Trophoblast cell (in vitro differentiated cells and primary cell): ENCODE measurements at regions not wholly inside any gene's neighbourhood (a gene's known extent, or its start where the extent isn't known, plus 50 kb on each side); places are given as distances from the start of the nearest gene placed in this dataset.

Experiments used
- DNase-seq, 2 donors: peaks; one replicate each; pipeline ENCODE4 v3.0.0-alpha.2; 2016
- H2AFZ ChIP-seq: 2 replicates; pipeline ENCODE4 v1.6.1; 2013; ENCODE audit warnings: low read length, moderate library complexity, mild to moderate bottlenecking; ENCODE audit not compliant: insufficient read depth, poor library complexity
- H2AK5ac ChIP-seq: 2 replicates; pipeline ENCODE4 v1.6.1; 2013; ENCODE audit warnings: mild to moderate bottlenecking, low read length
- H2BK120ac ChIP-seq: 2 replicates; pipeline ENCODE4 v1.6.1; 2013; ENCODE audit warnings: low read length, mild to moderate bottlenecking, moderate library complexity; ENCODE audit not compliant: insufficient read depth, poor library complexity
- H2BK12ac ChIP-seq: 2 replicates; pipeline ENCODE4 v1.6.1; 2013; ENCODE audit warnings: mild to moderate bottlenecking, low read length, moderate library complexity
- H2BK5ac ChIP-seq: 2 replicates; pipeline ENCODE4 v1.6.1; 2013; ENCODE audit warnings: low read length, low read depth, moderate library complexity, mild to moderate bottlenecking; ENCODE audit not compliant: poor library complexity
- H3K14ac ChIP-seq: 2 replicates; pipeline ENCODE4 v1.6.1; 2013; ENCODE audit warnings: mild to moderate bottlenecking, low read length
- H3K18ac ChIP-seq: 2 replicates; pipeline ENCODE4 v1.6.1; 2013; ENCODE audit warnings: mild to moderate bottlenecking, low read length
- H3K23ac ChIP-seq: 2 replicates; pipeline ENCODE4 v1.6.1; 2013; ENCODE audit warnings: low read length
- H3K27ac ChIP-seq: 2 replicates; pipeline ENCODE4 v1.5.1; 2013; ENCODE audit warnings: low read depth, mild to moderate bottlenecking, inconsistent platforms, low read length, moderate library complexity
- H3K27me3 ChIP-seq: 2 replicates; pipeline ENCODE4 v1.6.1; 2013; ENCODE audit warnings: inconsistent platforms, mild to moderate bottlenecking, low read length, moderate library complexity; ENCODE audit not compliant: insufficient read depth
- H3K36me3 ChIP-seq, 2 experiments: 1 replicate in 1 of 2; 2 replicates in 1 of 2; pipeline ENCODE4 v1.6.1; 2013; ENCODE audit warnings: low read length in 2 of 2, mild to moderate bottlenecking in 2 of 2, moderate library complexity in 1 of 2; ENCODE audit not compliant: insufficient read depth in 2 of 2, control insufficient read depth in 1 of 2
- H3K4ac ChIP-seq: 2 replicates; pipeline ENCODE4 v1.6.1; 2013; ENCODE audit warnings: low read depth, mild to moderate bottlenecking, low read length, moderate library complexity
- H3K4me1 ChIP-seq, 2 experiments: 1 replicate in 1 of 2; 2 replicates in 1 of 2; pipeline ENCODE4 v1.6.1; 2013; ENCODE audit warnings: low read length in 2 of 2, mild to moderate bottlenecking in 2 of 2, moderate library complexity in 1 of 2; ENCODE audit not compliant: insufficient read depth in 2 of 2, control insufficient read depth in 1 of 2
- H3K4me2 ChIP-seq: 2 replicates; pipeline ENCODE4 v1.6.1; 2013; ENCODE audit warnings: inconsistent platforms, mild to moderate bottlenecking, low read length, moderate library complexity
- H3K4me3 ChIP-seq: 2 replicates; pipeline ENCODE4 v1.5.1; 2013; ENCODE audit warnings: mild to moderate bottlenecking, low read depth, low read length, inconsistent platforms
- H3K79me1 ChIP-seq: one replicate; pipeline ENCODE4 v1.6.1; 2013; ENCODE audit warnings: low read length
- H3K79me2 ChIP-seq: 2 replicates; pipeline ENCODE4 v1.6.1; 2013; ENCODE audit warnings: low read length, mild to moderate bottlenecking; ENCODE audit not compliant: control insufficient read depth, insufficient read depth, poor library complexity
- H3K9ac ChIP-seq: 2 replicates; pipeline ENCODE4 v1.6.1; 2013; ENCODE audit warnings: mild to moderate bottlenecking, low read length
- H3K9me3 ChIP-seq: 2 replicates; pipeline ENCODE4 v1.6.1; 2013; ENCODE audit warnings: low read depth, mild to moderate bottlenecking, control low read depth, inconsistent platforms, low read length; ENCODE audit not compliant: insufficient read depth
- H4K12ac ChIP-seq: 2 replicates; pipeline ENCODE4 v1.6.1; 2013; ENCODE audit warnings: low read depth, mild to moderate bottlenecking, low read length, moderate library complexity
- H4K8ac ChIP-seq: 2 replicates; pipeline ENCODE4 v1.6.1; 2013; ENCODE audit warnings: low read depth, mild to moderate bottlenecking, low read length, moderate library complexity
- H4K91ac ChIP-seq: one replicate; pipeline ENCODE4 v1.6.1; 2013; ENCODE audit warnings: low read depth, mild to moderate bottlenecking, low read length, moderate library complexity
- WGBS: extraction: QIAGEN DNeasy Blood & Tissue Kit; methylation state at CpG from one replicate; pipeline ENCODE4 v1.1.7; 2013; ENCODE audit warnings: missing lambda C conversion rate; ENCODE audit not compliant: insufficient read length, insufficient coverage; ENCODE audit errors: extremely low coverage; 5-methylcytosine and 5-hydroxymethylcytosine counted together

GRCh38 chr9:79135681-79136415, 435.9 kb upstream of the TLE4 start:
- no peak overlapping the region for H2BK120ac ChIP-seq
- no CpG with 5 or more reads among the region's 5 CpGs for WGBS

GRCh38 chr9:79140751-79141150, 431.0 kb upstream of the TLE4 start:
- H2BK120ac ChIP-seq = no peak overlapping the region
- no peak overlapping the region for H3K14ac ChIP-seq
- no peak overlapping the region for H3K4ac ChIP-seq
- H2AK5ac ChIP-seq = no peak overlapping the region
- H3K4me1 ChIP-seq = peaks cover 0 to 3% of the 10 kb centered on the region in 2 experiments
- no peaks in the 10 kb centered on the region for H3K27me3 ChIP-seq
- no peak overlapping the region for H3K9ac ChIP-seq
- H3K18ac ChIP-seq = no peak overlapping the region
- no peak overlapping the region for H3K27ac ChIP-seq
- no peak overlapping the region for H4K91ac ChIP-seq
- no peak overlapping the region for H2AFZ ChIP-seq
- DNase-seq = peak; percentile 79 to 98
- no peaks in the 10 kb centered on the region for H3K9me3 ChIP-seq
- H2BK5ac ChIP-seq = no peak overlapping the region
- WGBS = no CpG with 5 or more reads among the region's 1 CpG
- H3K4me2 ChIP-seq = no peak overlapping the region
- no peak overlapping the region for H3K23ac ChIP-seq
- no peaks in the 10 kb centered on the region for H3K79me1 ChIP-seq
- H4K12ac ChIP-seq = no peak overlapping the region
- H4K8ac ChIP-seq = no peak overlapping the region
- H2BK12ac ChIP-seq = no peak overlapping the region
- H3K4me3 ChIP-seq = no peak overlapping the region
- H3K79me2 ChIP-seq = no peaks in the 10 kb centered on the region
- no peaks in the 10 kb centered on the region for H3K36me3 ChIP-seq

More at GRCh38 chr9:79135681-79136415, 435.9 kb upstream of the TLE4 start:
- Histone ChIP-seq H3K18ac (no peak overlapping the region), H3K4me1 (no peaks in the 10 kb centered on the region), H3K79me2 (no peaks in the 10 kb centered on the region), H3K27me3 (no peaks in the 10 kb centered on the region), H4K91ac (no peak overlapping the region), H2AK5ac (no peak overlapping the region), H3K4me2 (no peak overlapping the region), H2AFZ (no peak overlapping the region), H3K4me3 (no peak overlapping the region), H3K27ac (no peak overlapping the region), H3K9me3 (no peaks in the 10 kb centered on the region), H3K9ac (no peak overlapping the region), H4K8ac (no peak overlapping the region), H3K4ac (no peak overlapping the region), H3K23ac (no peak overlapping the region), H2BK12ac (no peak overlapping the region), H4K12ac (no peak overlapping the region), H3K14ac (no peak overlapping the region), H3K36me3 (no peaks in the 10 kb centered on the region), H2BK5ac (no peak overlapping the region), H3K79me1 (no peaks in the 10 kb centered on the region)
- no peak for DNase-seq

GRCh38 chr9:79143211-79143610, 428.6 kb upstream of the TLE4 start:
- H2BK12ac ChIP-seq = no peak overlapping the region
- H3K27ac ChIP-seq = no peak overlapping the region
- H3K4ac ChIP-seq = no peak overlapping the region
- peaks cover 0 to 3% of the 10 kb centered on the region in 2 experiments for H3K4me1 ChIP-seq
- no peak overlapping the region for H3K4me2 ChIP-seq
- no peak overlapping the region for H2AFZ ChIP-seq
- H4K91ac ChIP-seq = no peak overlapping the region
- H3K18ac ChIP-seq = no peak overlapping the region
- H3K27me3 ChIP-seq = no peaks in the 10 kb centered on the region
- no peak overlapping the region for H3K9ac ChIP-seq
- H3K79me2 ChIP-seq = no peaks in the 10 kb centered on the region
- H2AK5ac ChIP-seq = no peak overlapping the region
- no peak for DNase-seq
- H3K23ac ChIP-seq = no peak overlapping the region
- H3K4me3 ChIP-seq = no peak overlapping the region
- no peaks in the 10 kb centered on the region for H3K36me3 ChIP-seq
- H4K8ac ChIP-seq = no peak overlapping the region
- H3K79me1 ChIP-seq = no peaks in the 10 kb centered on the region
- H3K14ac ChIP-seq = no peak overlapping the region
- no peaks in the 10 kb centered on the region for H3K9me3 ChIP-seq
- no peak overlapping the region for H2BK120ac ChIP-seq
- no peak overlapping the region for H4K12ac ChIP-seq
- no peak overlapping the region for H2BK5ac ChIP-seq

GRCh38 chr9:79145442-79145841, 426.3 kb upstream of the TLE4 start:
- Histone ChIP-seq H3K4ac (no peak overlapping the region), H2BK120ac (no peak overlapping the region), H3K27ac (no peak overlapping the region), H2AFZ (no peak overlapping the region), H3K18ac (no peak overlapping the region), H3K27me3 (no peaks in the 10 kb centered on the region), H2AK5ac (no peak overlapping the region), H3K79me2 (no peaks in the 10 kb centered on the region), H4K8ac (no peak overlapping the region), H3K79me1 (no peaks in the 10 kb centered on the region), H4K12ac (no peak overlapping the region), H3K4me3 (no peak overlapping the region), H3K9me3 (no peaks in the 10 kb centered on the region), H4K91ac (no peak overlapping the region), H3K14ac (no peak overlapping the region), H3K23ac (no peak overlapping the region), H2BK5ac (no peak overlapping the region), H3K36me3 (no peaks in the 10 kb centered on the region), H3K4me2 (no peak overlapping the region), H2BK12ac (no peak overlapping the region), H3K9ac (no peak overlapping the region), H3K4me1 (peaks cover 0 to 3% of the 10 kb centered on the region in 2 experiments)
- WGBS = no CpG with 5 or more reads among the region's 6 CpGs
- peak in 1 of 2 donors; percentile 42 for DNase-seq
